Hepatocyte (in vitro differentiated cells): ENCODE measurements at regions not wholly inside any gene's neighbourhood (a gene's known extent, or its start where the extent isn't known, plus 50 kb on each side); places are given as distances from the start of the nearest gene placed in this dataset.

Experiments
- DNase-seq: peaks from one replicate; pipeline ENCODE4 v3.0.0-alpha.2; 2016; ENCODE audit warnings: low spot score
- H2AFZ ChIP-seq: fragments of 200-600 bp; sonication (generic); 2 replicates; pipeline ENCODE4 v1.6.0; 2016; ENCODE audit warnings: antibody characterized with exemption, mild to moderate bottlenecking
- H3K27ac ChIP-seq: fragments of 200-600 bp; sonication (generic); 2 replicates; pipeline ENCODE4 v1.5.1; 2016; ENCODE audit warnings: mild to moderate bottlenecking
- H3K27me3 ChIP-seq: fragments of 200-600 bp; sonication (generic); 2 replicates; pipeline ENCODE4 v1.6.1; 2016
- H3K36me3 ChIP-seq: fragments of 200-600 bp; sonication (generic); replicated peaks from 2 replicates; pipeline ENCODE4 v1.5.1; 2016; ENCODE audit warnings: low read depth; ENCODE audit not compliant: insufficient read depth
- H3K4me1 ChIP-seq: fragments of 200-600 bp; sonication (generic); 2 replicates; pipeline ENCODE4 v1.5.1; 2016; ENCODE audit warnings: mild to moderate bottlenecking, moderate library complexity; ENCODE audit not compliant: insufficient read depth
- H3K4me2 ChIP-seq: fragments of 200-600 bp; sonication (generic); 2 replicates; pipeline ENCODE4 v1.6.0; 2016
- H3K4me3 ChIP-seq: fragments of 200-600 bp; sonication (generic); 2 replicates; pipeline ENCODE4 v1.5.1; 2016; ENCODE audit warnings: mild to moderate bottlenecking
- H3K79me2 ChIP-seq: fragments of 200-600 bp; sonication (generic); 2 replicates; pipeline ENCODE4 v1.6.0; 2017; ENCODE audit warnings: mild to moderate bottlenecking
- H3K9me2 ChIP-seq: fragments of 200-600 bp; sonication (generic); replicated peaks from 2 replicates; pipeline ENCODE4 v1.6.0; 2017; ENCODE audit warnings: mild to moderate bottlenecking; ENCODE audit not compliant: insufficient read depth
- H3K9me3 ChIP-seq: fragments of 200-600 bp; sonication (generic); 2 replicates; pipeline ENCODE4 v1.5.1; 2016; ENCODE audit warnings: low read depth, mild to moderate bottlenecking
- H4K20me1 ChIP-seq: fragments of 200-600 bp; sonication (generic); 2 replicates; pipeline ENCODE4 v1.6.0; 2016; ENCODE audit warnings: mild to moderate bottlenecking; ENCODE audit not compliant: insufficient read depth, poor library complexity, severe bottlenecking
- EZH2 ChIP-seq: fragments of 200-600 bp; sonication (generic); IDR thresholded peaks from 2 replicates; pipeline ENCODE4 v1.6.1; 2016; ENCODE audit warnings: antibody characterized with exemption, mild to moderate bottlenecking, borderline replicate concordance
- EZH2phosphoT487 ChIP-seq: fragments of 200-600 bp; sonication (generic); IDR thresholded peaks from one replicate; pipeline ENCODE4 v1.6.1; 2018; ENCODE audit warnings: antibody characterized with exemption, mild to moderate bottlenecking, low read depth, moderate library complexity; ENCODE audit not compliant: unreplicated experiment, severe bottlenecking
- WGBS: methylation state at CpG from one replicate; pipeline ENCODE4 v1.1.6; 2016; ENCODE audit warnings: low lambda C conversion rate; ENCODE audit errors: missing lambda C conversion rate; 5-methylcytosine and 5-hydroxymethylcytosine counted together
- TF ChIP-seq, protein P1 (sequence below): fragments of 200-600 bp; sonication (generic); IDR thresholded peaks from 2 replicates; pipeline ENCODE4 v1.5.1; 2016; ENCODE audit warnings: antibody characterized with exemption, mild to moderate bottlenecking; ENCODE audit not compliant: poor library complexity

GRCh38 chr4:144575181-144575580 lies 70.8 kb upstream of the HHIP start:
- WGBS = 73% methylated on average over 2 of the region's 2 CpGs
- peak; percentile 15 for DNase-seq

DNA sequence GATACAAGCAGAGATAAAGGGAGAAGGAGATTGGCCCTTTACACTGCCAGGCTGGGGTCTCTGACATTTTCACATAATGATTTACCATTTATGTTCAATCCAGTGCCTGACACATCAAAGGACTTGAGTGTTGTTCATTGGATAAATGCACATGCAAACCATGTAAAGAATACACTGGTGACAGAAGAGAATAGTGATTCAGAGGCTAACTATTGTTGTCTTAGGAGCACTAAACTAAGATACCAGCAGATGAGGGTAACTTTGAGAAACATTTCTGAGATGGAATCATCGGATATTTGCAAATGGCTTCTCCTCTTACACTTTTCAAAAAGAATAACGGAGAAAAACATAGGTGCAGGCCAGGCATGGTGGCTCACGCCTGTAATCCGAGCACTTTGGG lies 67.3 kb upstream of the HHIP start:
- H4K20me1 ChIP-seq = no peaks in the 10 kb centered on the region
- no peaks in the 10 kb centered on the region for H3K9me3 ChIP-seq
- WGBS = 87% methylated on average over 4 of the region's 4 CpGs
- no peaks in the 10 kb centered on the region for H3K4me1 ChIP-seq
- no peak overlapping the region for H3K4me3 ChIP-seq
- H3K9me2 ChIP-seq = no peaks in the 10 kb centered on the region
- no peaks in the 10 kb centered on the region for H3K27me3 ChIP-seq
- H3K36me3 ChIP-seq = no peaks in the 10 kb centered on the region
- H2AFZ ChIP-seq = no peak overlapping the region
- H3K4me2 ChIP-seq = no peak overlapping the region
- DNase-seq = no peak
- H3K27ac ChIP-seq = no peak overlapping the region
- no peaks in the 10 kb centered on the region for H3K79me2 ChIP-seq
- TF ChIP-seq EZH2 (no peak), EZH2phosphoT487 (no peak)
- TF ChIP-seq, protein P1, sequence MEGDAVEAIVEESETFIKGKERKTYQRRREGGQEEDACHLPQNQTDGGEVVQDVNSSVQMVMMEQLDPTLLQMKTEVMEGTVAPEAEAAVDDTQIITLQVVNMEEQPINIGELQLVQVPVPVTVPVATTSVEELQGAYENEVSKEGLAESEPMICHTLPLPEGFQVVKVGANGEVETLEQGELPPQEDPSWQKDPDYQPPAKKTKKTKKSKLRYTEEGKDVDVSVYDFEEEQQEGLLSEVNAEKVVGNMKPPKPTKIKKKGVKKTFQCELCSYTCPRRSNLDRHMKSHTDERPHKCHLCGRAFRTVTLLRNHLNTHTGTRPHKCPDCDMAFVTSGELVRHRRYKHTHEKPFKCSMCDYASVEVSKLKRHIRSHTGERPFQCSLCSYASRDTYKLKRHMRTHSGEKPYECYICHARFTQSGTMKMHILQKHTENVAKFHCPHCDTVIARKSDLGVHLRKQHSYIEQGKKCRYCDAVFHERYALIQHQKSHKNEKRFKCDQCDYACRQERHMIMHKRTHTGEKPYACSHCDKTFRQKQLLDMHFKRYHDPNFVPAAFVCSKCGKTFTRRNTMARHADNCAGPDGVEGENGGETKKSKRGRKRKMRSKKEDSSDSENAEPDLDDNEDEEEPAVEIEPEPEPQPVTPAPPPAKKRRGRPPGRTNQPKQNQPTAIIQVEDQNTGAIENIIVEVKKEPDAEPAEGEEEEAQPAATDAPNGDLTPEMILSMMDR = no peak

More at GRCh38 chr4:144575181-144575580, 70.8 kb upstream of the HHIP start:
- TF ChIP-seq EZH2 = no peak
- TF ChIP-seq, protein P1 = peak; percentile 8
- H3K4me3 ChIP-seq = no peak overlapping the region
- no peaks in the 10 kb centered on the region for H3K4me1 ChIP-seq
- no peaks in the 10 kb centered on the region for H3K79me2 ChIP-seq
- H4K20me1 ChIP-seq = no peaks in the 10 kb centered on the region
- no peak overlapping the region for H3K27ac ChIP-seq
- H3K27me3 ChIP-seq = no peaks in the 10 kb centered on the region
- H2AFZ ChIP-seq = no peak overlapping the region
- H3K9me3 ChIP-seq = no peaks in the 10 kb centered on the region
- H3K4me2 ChIP-seq = no peak overlapping the region
- no peaks in the 10 kb centered on the region for H3K36me3 ChIP-seq
- H3K9me2 ChIP-seq = no peaks in the 10 kb centered on the region

GRCh38 chr4:144579411-144580030 lies 66.4 kb upstream of the HHIP start:
- Histone ChIP-seq H2AFZ (no peak overlapping the region), H3K9me2 (no peaks in the 10 kb centered on the region), H3K4me1 (no peaks in the 10 kb centered on the region), H3K4me2 (no peak overlapping the region), H3K4me3 (no peak overlapping the region), H3K79me2 (no peaks in the 10 kb centered on the region), H3K27ac (no peak overlapping the region), H3K9me3 (no peaks in the 10 kb centered on the region), H3K27me3 (no peaks in the 10 kb centered on the region), H3K36me3 (no peaks in the 10 kb centered on the region), H4K20me1 (no peaks in the 10 kb centered on the region)
- TF ChIP-seq EZH2 = no peak
- no peak for DNase-seq

DNA sequence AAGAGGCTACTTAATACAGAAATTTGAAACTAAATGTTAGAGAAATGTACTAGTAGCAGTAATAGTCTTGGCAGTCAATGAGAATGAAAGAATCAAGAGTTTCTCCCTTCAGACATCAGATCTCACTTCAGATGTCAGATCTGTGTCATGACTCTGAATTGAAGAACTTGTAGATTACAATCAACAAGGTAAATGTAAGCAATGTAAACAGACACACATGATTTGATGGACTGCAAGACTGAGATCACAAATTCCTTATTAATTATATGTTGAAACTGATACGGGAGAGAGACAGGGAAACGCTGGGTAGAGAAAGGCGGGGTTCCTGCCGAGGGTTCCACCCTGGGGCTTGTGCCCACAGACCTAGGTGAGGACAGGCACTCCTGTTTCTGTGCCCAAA lies 65.5 kb upstream of the HHIP start:
- 92% methylated on average over 4 of the region's 4 CpGs for WGBS
- no peak overlapping the region for H3K4me3 ChIP-seq
- H4K20me1 ChIP-seq = no peaks in the 10 kb centered on the region
- TF ChIP-seq, protein P1 = no peak
- no peak for TF ChIP-seq EZH2phosphoT487
- TF ChIP-seq EZH2 = no peak
- no peaks in the 10 kb centered on the region for H3K27me3 ChIP-seq
- H3K79me2 ChIP-seq = no peaks in the 10 kb centered on the region
- no peaks in the 10 kb centered on the region for H3K36me3 ChIP-seq
- H3K9me3 ChIP-seq = no peaks in the 10 kb centered on the region
- no peak overlapping the region for H2AFZ ChIP-seq
- no peak overlapping the region for H3K27ac ChIP-seq
- no peaks in the 10 kb centered on the region for H3K4me1 ChIP-seq
- no peak for DNase-seq
- H3K4me2 ChIP-seq = no peak overlapping the region
- H3K9me2 ChIP-seq = no peaks in the 10 kb centered on the region
